GM12878 (cell line): ENCODE measurements at regions not wholly inside any gene's neighbourhood (a gene's known extent, or its start where the extent isn't known, plus 50 kb on each side); places are given as distances from the start of the nearest gene placed in this dataset.

ENCODE experiments used
- ATAC-seq: fragments of 200-7000 bp; cut with Tn5 transposase; 3 replicates; pipeline ENCODE4 v1.9.1; 2020; ENCODE audit warnings: mild to moderate bottlenecking, moderate library complexity
- BruUV-seq: library from RNA; stranded (reverse); fragments of 400-500 nt; replicated peaks from 2 replicates; lab custom pipeline; 2021; lab: Mats Ljungman, UMichigan
- CTCF ChIA-PET: fragments of 300-600 bp; sonication (Branson Sonifier 250); formaldehyde crosslinking; extraction: SDS; loops from one replicate; lab custom pipeline; 2021; ENCODE audit warnings: inconsistent platforms; lab: Yijun Ruan, JAX
- POLR2A ChIA-PET: fragments of 350-600 bp; formaldehyde crosslinking; extraction: SDS; loops from one replicate; lab custom pipeline; 2021; ENCODE audit warnings: inconsistent platforms; lab: Charles Lee
- RAD21 ChIA-PET: fragments of 300-600 bp; sonication (Branson Sonifier 250); formaldehyde crosslinking; loops from one replicate; lab custom pipeline; 2023; ENCODE audit warnings: antibody characterized with exemption; ENCODE audit not compliant: unreplicated experiment; lab: Charles Lee
- SMC1A ChIA-PET: fragments of 300-600 bp; sonication (Branson Sonifier 250); formaldehyde crosslinking; loops from one replicate; lab custom pipeline; 2023; ENCODE audit not compliant: unreplicated experiment, uncharacterized antibody; lab: Charles Lee
- DNase-seq: peaks from one replicate; pipeline ENCODE4 v3.0.0-alpha.2; 2011; ENCODE audit warnings: low read depth, low spot score
- FAIRE-seq: peaks from 3 replicates; lab custom pipeline; 2011; peaks lifted over from hg19 to GRCh38; lab: Jason Lieb, UNC
- H2AFZ ChIP-seq: 2 replicates; pipeline ENCODE4 v1.6.0; 2011; ENCODE audit warnings: low read depth, low read length, control low read depth; ENCODE audit not compliant: control insufficient read depth
- H3K27ac ChIP-seq: 2 replicates; pipeline ENCODE4 v1.5.1; 2011; ENCODE audit warnings: control low read depth; ENCODE audit not compliant: control insufficient read depth, insufficient read depth
- H3K27me3 ChIP-seq, 2 experiments: replicated peaks in 1 of 2; 2 replicates each; pipeline versions ENCODE4 v1.6.0 to v1.6.1; 2011; ENCODE audit warnings: low read length in 1 of 2; ENCODE audit not compliant: control insufficient read depth in 2 of 2, insufficient read depth in 2 of 2
- H3K36me3 ChIP-seq, 2 experiments: 2 replicates each; pipeline ENCODE4 v1.5.1; 2011; ENCODE audit warnings: low read length in 1 of 2; ENCODE audit not compliant: control insufficient read depth in 2 of 2, insufficient read depth in 2 of 2
- H3K4me1 ChIP-seq: 2 replicates; pipeline ENCODE4 v1.6.1; 2011; ENCODE audit warnings: mild to moderate bottlenecking, low read length, moderate library complexity, mixed read lengths; ENCODE audit not compliant: control insufficient read depth, insufficient read depth
- H3K4me2 ChIP-seq: 2 replicates; pipeline ENCODE4 v1.6.0; 2011; ENCODE audit warnings: control low read depth; ENCODE audit not compliant: control insufficient read depth, insufficient read depth
- H3K4me3 ChIP-seq: fragments of 200-600 bp; sonication (generic); 2 replicates; pipeline ENCODE4 v1.5.1; 2016
- H3K79me2 ChIP-seq: 2 replicates; pipeline ENCODE4 v1.6.0; 2011; ENCODE audit warnings: low read length; ENCODE audit not compliant: control insufficient read depth, insufficient read depth
- H3K9ac ChIP-seq: 2 replicates; pipeline ENCODE4 v1.8.0; 2011; ENCODE audit warnings: low read length, control low read depth, mixed read lengths; ENCODE audit not compliant: control insufficient read depth, insufficient read depth
- H3K9me3 ChIP-seq: replicated peaks from 3 replicates; pipeline ENCODE4 v1.5.1; 2011; ENCODE audit warnings: mild to moderate bottlenecking, low read length; ENCODE audit not compliant: control insufficient read depth, insufficient read depth
- H4K20me1 ChIP-seq: 2 replicates; pipeline ENCODE4 v1.6.0; 2011; ENCODE audit not compliant: control insufficient read depth, insufficient read depth
- GATAD2B ChIP-seq: fragments of 450-650 bp; conservative IDR thresholded peaks from 2 replicates; pipeline ENCODE4 v1.6.1; 2017; ENCODE audit warnings: low read depth, mild to moderate bottlenecking, moderate library complexity
- LARP7 ChIP-seq: fragments of 450-650 bp; IDR thresholded peaks from 2 replicates; pipeline ENCODE4 v1.6.1; 2017; ENCODE audit warnings: mild to moderate bottlenecking
- NFIC ChIP-seq: IDR thresholded peaks from 2 replicates; pipeline ENCODE4 v1.6.1; 2012; ENCODE audit warnings: low read depth, mild to moderate bottlenecking, inconsistent platforms, low read length, moderate library complexity
- NR2C2 ChIP-seq: IDR thresholded peaks from 2 replicates; pipeline ENCODE4 v1.6.1; 2011; ENCODE audit warnings: borderline replicate concordance, low read depth; ENCODE audit not compliant: control insufficient read depth, insufficient read length
- POLR2AphosphoS2 ChIP-seq: IDR thresholded peaks from 2 replicates; pipeline ENCODE4 v1.6.1; 2011; ENCODE audit warnings: low read depth, mild to moderate bottlenecking, low read length, improper control_type of control experiment, moderate library complexity
- ZNF384 ChIP-seq: IDR thresholded peaks from 2 replicates; pipeline ENCODE4 v1.6.1; 2012; ENCODE audit warnings: low read depth, mild to moderate bottlenecking, low read length, improper control_type of control experiment, borderline replicate concordance
- WGBS: methylation state at CpG from one replicate; pipeline ENCODE4 v1.1.6; 2016; ENCODE audit warnings: low lambda C conversion rate; ENCODE audit not compliant: insufficient replicate concordance, insufficient coverage; ENCODE audit errors: missing lambda C conversion rate; 5-methylcytosine and 5-hydroxymethylcytosine counted together
- in situ Hi-C: fragments of 300-500 bp; cut with MboI; formaldehyde crosslinking; loops from 9 replicates; pipeline ENCODE4 v1.14.3; 2018; ENCODE audit warnings: mixed read lengths
- intact Hi-C: fragments of 100-400 bp; cut with micrococcal nuclease; formaldehyde crosslinking; loops from one replicate; pipeline ENCODE4 v1.14.2; 2022; ENCODE audit not compliant: unreplicated experiment
- TF ChIP-seq, protein P1 (sequence below): IDR thresholded peaks from 2 replicates; pipeline ENCODE4 v1.6.1; 2012; ENCODE audit warnings: improper control_type of control experiment, low read depth, low read length; ENCODE audit not compliant: insufficient replicate concordance
- TF ChIP-seq, protein P2 (sequence below): fragments of 450-650 bp; IDR thresholded peaks from 2 replicates; pipeline ENCODE4 v1.6.1; 2018; ENCODE audit warnings: mild to moderate bottlenecking, low read depth, moderate library complexity; ENCODE audit not compliant: partially characterized antibody
- TF ChIP-seq, protein P3 (sequence below): fragments of 450-650 bp; formaldehyde crosslinking; IDR thresholded peaks from 2 replicates; pipeline ENCODE4 v1.4.0; 2020; ENCODE audit warnings: mild to moderate bottlenecking, moderate library complexity

DNA sequence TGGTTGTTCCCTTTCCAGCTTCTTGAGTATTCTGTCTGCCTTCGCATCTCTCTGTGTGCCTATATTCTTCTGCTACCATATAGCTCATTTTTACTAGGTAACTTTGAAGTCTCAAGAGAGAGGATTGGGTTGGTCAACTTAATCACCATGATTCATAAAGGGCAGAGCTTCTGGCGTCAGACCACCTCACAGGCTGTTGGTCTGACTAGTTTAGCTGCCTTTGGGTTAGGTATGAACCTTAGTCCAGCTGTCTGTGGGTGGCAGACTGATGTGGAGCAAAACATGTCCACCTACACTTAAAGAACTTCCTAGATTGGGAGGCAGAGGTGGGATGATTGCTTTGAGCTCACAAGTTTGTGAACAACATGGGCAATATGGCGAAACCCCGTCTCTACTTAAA, 192.2 kb upstream of the SGK1 start:
- ChIA-PET POLR2A (interaction anchor here (0.6 kb wide), 1 partner anchor 1914 kb away, joined by 3 read pairs; no protein-coding TSS in a partner anchor), SMC1A (interaction anchor here (1.0 kb wide), 1 partner anchor 26 kb away, joined by 3 read pairs; no protein-coding TSS in a partner anchor), CTCF (interaction anchor here (0.6 to 1.3 kb wide), 2 partner anchors 60 to 337 kb away, joined by 4 read pairs; no protein-coding TSS in a partner anchor), RAD21 (no interaction called here)
- DNase-seq (no peak), ATAC-seq (no peak), FAIRE-seq (no peak)
- no peaks in the 10 kb centered on the region for H3K36me3 ChIP-seq
- H3K4me2 ChIP-seq = no peak overlapping the region
- no peak overlapping the region for H3K9ac ChIP-seq
- no peaks in the 10 kb centered on the region for H3K27me3 ChIP-seq
- no TSS peak for BruUV-seq
- H3K4me3 ChIP-seq = no peak overlapping the region
- 43% methylated on average over 4 of the region's 4 CpGs for WGBS
- H4K20me1 ChIP-seq = no peaks in the 10 kb centered on the region
- intact Hi-C loops = no loop called here
- H3K27ac ChIP-seq = no peak overlapping the region
- no peaks in the 10 kb centered on the region for H3K4me1 ChIP-seq
- H3K79me2 ChIP-seq = no peaks in the 10 kb centered on the region
- H3K9me3 ChIP-seq = no peaks in the 10 kb centered on the region
- in situ Hi-C loops = no loop called here
- H2AFZ ChIP-seq = no peak overlapping the region
- TF ChIP-seq GATAD2B (no peak), POLR2AphosphoS2 (no peak), LARP7 (no peak), ZNF384 (no peak), NR2C2 (no peak), NFIC (no peak)
- TF ChIP-seq, protein P1, sequence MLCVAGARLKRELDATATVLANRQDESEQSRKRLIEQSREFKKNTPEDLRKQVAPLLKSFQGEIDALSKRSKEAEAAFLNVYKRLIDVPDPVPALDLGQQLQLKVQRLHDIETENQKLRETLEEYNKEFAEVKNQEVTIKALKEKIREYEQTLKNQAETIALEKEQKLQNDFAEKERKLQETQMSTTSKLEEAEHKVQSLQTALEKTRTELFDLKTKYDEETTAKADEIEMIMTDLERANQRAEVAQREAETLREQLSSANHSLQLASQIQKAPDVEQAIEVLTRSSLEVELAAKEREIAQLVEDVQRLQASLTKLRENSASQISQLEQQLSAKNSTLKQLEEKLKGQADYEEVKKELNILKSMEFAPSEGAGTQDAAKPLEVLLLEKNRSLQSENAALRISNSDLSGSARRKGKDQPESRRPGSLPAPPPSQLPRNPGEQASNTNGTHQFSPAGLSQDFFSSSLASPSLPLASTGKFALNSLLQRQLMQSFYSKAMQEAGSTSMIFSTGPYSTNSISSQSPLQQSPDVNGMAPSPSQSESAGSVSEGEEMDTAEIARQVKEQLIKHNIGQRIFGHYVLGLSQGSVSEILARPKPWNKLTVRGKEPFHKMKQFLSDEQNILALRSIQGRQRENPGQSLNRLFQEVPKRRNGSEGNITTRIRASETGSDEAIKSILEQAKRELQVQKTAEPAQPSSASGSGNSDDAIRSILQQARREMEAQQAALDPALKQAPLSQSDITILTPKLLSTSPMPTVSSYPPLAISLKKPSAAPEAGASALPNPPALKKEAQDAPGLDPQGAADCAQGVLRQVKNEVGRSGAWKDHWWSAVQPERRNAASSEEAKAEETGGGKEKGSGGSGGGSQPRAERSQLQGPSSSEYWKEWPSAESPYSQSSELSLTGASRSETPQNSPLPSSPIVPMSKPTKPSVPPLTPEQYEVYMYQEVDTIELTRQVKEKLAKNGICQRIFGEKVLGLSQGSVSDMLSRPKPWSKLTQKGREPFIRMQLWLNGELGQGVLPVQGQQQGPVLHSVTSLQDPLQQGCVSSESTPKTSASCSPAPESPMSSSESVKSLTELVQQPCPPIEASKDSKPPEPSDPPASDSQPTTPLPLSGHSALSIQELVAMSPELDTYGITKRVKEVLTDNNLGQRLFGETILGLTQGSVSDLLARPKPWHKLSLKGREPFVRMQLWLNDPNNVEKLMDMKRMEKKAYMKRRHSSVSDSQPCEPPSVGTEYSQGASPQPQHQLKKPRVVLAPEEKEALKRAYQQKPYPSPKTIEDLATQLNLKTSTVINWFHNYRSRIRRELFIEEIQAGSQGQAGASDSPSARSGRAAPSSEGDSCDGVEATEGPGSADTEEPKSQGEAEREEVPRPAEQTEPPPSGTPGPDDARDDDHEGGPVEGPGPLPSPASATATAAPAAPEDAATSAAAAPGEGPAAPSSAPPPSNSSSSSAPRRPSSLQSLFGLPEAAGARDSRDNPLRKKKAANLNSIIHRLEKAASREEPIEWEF = no peak
- TF ChIP-seq, protein P2, sequence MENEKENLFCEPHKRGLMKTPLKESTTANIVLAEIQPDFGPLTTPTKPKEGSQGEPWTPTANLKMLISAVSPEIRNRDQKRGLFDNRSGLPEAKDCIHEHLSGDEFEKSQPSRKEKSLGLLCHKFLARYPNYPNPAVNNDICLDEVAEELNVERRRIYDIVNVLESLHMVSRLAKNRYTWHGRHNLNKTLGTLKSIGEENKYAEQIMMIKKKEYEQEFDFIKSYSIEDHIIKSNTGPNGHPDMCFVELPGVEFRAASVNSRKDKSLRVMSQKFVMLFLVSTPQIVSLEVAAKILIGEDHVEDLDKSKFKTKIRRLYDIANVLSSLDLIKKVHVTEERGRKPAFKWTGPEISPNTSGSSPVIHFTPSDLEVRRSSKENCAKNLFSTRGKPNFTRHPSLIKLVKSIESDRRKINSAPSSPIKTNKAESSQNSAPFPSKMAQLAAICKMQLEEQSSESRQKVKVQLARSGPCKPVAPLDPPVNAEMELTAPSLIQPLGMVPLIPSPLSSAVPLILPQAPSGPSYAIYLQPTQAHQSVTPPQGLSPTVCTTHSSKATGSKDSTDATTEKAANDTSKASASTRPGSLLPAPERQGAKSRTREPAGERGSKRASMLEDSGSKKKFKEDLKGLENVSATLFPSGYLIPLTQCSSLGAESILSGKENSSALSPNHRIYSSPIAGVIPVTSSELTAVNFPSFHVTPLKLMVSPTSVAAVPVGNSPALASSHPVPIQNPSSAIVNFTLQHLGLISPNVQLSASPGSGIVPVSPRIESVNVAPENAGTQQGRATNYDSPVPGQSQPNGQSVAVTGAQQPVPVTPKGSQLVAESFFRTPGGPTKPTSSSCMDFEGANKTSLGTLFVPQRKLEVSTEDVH = no peak
- TF ChIP-seq, protein P3, sequence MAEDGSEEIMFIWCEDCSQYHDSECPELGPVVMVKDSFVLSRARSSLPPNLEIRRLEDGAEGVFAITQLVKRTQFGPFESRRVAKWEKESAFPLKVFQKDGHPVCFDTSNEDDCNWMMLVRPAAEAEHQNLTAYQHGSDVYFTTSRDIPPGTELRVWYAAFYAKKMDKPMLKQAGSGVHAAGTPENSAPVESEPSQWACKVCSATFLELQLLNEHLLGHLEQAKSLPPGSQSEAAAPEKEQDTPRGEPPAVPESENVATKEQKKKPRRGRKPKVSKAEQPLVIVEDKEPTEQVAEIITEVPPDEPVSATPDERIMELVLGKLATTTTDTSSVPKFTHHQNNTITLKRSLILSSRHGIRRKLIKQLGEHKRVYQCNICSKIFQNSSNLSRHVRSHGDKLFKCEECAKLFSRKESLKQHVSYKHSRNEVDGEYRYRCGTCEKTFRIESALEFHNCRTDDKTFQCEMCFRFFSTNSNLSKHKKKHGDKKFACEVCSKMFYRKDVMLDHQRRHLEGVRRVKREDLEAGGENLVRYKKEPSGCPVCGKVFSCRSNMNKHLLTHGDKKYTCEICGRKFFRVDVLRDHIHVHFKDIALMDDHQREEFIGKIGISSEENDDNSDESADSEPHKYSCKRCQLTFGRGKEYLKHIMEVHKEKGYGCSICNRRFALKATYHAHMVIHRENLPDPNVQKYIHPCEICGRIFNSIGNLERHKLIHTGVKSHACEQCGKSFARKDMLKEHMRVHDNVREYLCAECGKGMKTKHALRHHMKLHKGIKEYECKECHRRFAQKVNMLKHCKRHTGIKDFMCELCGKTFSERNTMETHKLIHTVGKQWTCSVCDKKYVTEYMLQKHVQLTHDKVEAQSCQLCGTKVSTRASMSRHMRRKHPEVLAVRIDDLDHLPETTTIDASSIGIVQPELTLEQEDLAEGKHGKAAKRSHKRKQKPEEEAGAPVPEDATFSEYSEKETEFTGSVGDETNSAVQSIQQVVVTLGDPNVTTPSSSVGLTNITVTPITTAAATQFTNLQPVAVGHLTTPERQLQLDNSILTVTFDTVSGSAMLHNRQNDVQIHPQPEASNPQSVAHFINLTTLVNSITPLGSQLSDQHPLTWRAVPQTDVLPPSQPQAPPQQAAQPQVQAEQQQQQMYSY (CRISPR knock-in tag) = no peak
